ENCODE measurements at regions not wholly inside any gene's neighbourhood (a gene's known extent, or its start where the extent isn't known, plus 50 kb on each side); places are given as distances from the start of the nearest gene placed in this dataset.
"Not testable (repeated sequence)": the region's sequence is repeated elsewhere in the genome, so short reads cannot be mapped to it uniquely, and the experiment has no call there.

DNA sequence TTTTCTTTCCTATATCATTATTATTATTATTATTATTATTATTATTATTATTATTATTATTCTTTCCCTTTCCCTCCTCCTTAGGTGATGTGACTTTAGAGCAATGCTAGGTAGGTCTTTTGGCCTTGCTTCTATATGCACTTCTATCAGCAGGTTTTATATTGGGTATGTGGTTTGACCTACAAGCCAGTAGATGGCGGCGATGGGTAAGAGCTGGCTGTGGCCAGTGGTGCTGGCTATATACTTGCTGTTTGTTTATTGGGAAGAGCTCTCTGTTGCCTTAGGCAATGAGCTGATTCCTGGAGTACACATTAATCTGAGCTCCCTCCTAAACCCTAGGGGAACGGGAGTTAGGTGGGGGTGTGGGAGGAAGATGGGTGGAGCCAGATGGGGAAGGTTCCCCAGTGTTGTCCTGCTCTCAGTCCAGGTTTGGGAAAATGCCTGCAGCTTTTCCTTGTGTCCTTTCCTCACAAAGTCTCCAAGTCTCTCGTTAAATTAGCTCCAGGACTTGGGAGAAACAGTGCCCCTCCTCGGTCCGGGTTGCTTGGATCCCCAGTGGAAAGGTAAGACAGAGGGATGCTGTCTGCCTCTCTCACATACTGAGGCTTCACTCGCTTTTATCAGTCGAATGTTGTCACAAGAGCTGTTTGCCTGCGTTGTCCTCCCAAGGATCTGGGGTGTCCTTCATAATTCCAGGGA is 72.2 kb upstream of the HNRNPA1L2 start:
- TF ChIP-seq, protein P1, sequence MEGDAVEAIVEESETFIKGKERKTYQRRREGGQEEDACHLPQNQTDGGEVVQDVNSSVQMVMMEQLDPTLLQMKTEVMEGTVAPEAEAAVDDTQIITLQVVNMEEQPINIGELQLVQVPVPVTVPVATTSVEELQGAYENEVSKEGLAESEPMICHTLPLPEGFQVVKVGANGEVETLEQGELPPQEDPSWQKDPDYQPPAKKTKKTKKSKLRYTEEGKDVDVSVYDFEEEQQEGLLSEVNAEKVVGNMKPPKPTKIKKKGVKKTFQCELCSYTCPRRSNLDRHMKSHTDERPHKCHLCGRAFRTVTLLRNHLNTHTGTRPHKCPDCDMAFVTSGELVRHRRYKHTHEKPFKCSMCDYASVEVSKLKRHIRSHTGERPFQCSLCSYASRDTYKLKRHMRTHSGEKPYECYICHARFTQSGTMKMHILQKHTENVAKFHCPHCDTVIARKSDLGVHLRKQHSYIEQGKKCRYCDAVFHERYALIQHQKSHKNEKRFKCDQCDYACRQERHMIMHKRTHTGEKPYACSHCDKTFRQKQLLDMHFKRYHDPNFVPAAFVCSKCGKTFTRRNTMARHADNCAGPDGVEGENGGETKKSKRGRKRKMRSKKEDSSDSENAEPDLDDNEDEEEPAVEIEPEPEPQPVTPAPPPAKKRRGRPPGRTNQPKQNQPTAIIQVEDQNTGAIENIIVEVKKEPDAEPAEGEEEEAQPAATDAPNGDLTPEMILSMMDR (conservative IDR thresholded peaks at IDR 0.05 in 1 of 2, IDR thresholded peaks at IDR 0.05 in 1 of 2; ENCODE audit: low read depth in 1 of 2, low read length in 2 of 2), result peak in 1 of 2 donors; percentile 39
- TF ChIP-seq EZH2 (IDR thresholded peaks at IDR 0.05; ENCODE audit: low read length, missing control alignments), result not testable (repeated sequence)
